ENCODE measurements at regions not wholly inside any gene's neighbourhood (a gene's known extent, or its start where the extent isn't known, plus 50 kb on each side); places are given as distances from the start of the nearest gene placed in this dataset.

- no peaks in the 10 kb centered on the region for H3K27me3 ChIP-seq (ENCODE audit: insufficient read depth, poor library complexity, severe bottlenecking)
- H3K4me3 ChIP-seq (replicated peaks; ENCODE audit: insufficient read depth, low read length), result no peak overlapping the region
- TF ChIP-seq SPI1 (IDR thresholded peaks at IDR 0.05; ENCODE audit: borderline replicate concordance, low read depth) (no peak), GABPA (IDR thresholded peaks at IDR 0.05; ENCODE audit: low read depth) (no peak)
- DNase-seq (ENCODE audit: low read depth in 1 of 2, low spot score in 1 of 2), result no peak
- no peak overlapping the region for H3K27ac ChIP-seq (replicated peaks)
Measured at GRCh38 chr3:128554465-128555097, 61.6 kb upstream of the GATA2 start.

GRCh38 chr3:128554100-128554464 lies 61.1 kb upstream of the GATA2 start:
- no peak overlapping the region for H3K4me3 ChIP-seq (replicated peaks; ENCODE audit: insufficient read depth, low read length)
- H3K27ac ChIP-seq (replicated peaks), result no peak overlapping the region
- H3K27me3 ChIP-seq (ENCODE audit: insufficient read depth, poor library complexity, severe bottlenecking), result no peaks in the 10 kb centered on the region
- no peak for DNase-seq (ENCODE audit: low read depth in 1 of 2, low spot score in 1 of 2)
- TF ChIP-seq CTCF (IDR thresholded peaks at IDR 0.05; ENCODE audit: insufficient read depth, low read length) (no peak), REST (IDR thresholded peaks at IDR 0.05; ENCODE audit: insufficient replicate concordance, low read depth) (no peak), SPI1 (IDR thresholded peaks at IDR 0.05; ENCODE audit: borderline replicate concordance, low read depth) (no peak), GABPA (IDR thresholded peaks at IDR 0.05; ENCODE audit: low read depth) (no peak), POLR2AphosphoS5 (IDR thresholded peaks at IDR 0.05; ENCODE audit: low read depth) (no peak)

- Histone ChIP-seq H3K27me3 (ENCODE audit: insufficient read depth, poor library complexity, severe bottlenecking) (no peaks in the 10 kb centered on the region), H3K27ac (replicated peaks) (no peak overlapping the region), H3K4me3 (replicated peaks; ENCODE audit: insufficient read depth, low read length) (no peak overlapping the region)
- DNase-seq (ENCODE audit: low read depth in 1 of 2, low spot score in 1 of 2), result no peak
- TF ChIP-seq POLR2AphosphoS5 (IDR thresholded peaks at IDR 0.05; ENCODE audit: low read depth), result no peak
- peak; percentile 70; the same call in 1 of the 2 replicates for TF ChIP-seq SPI1 (IDR thresholded peaks at IDR 0.05; ENCODE audit: borderline replicate concordance, low read depth)
Measured at GRCh38 chr3:128553560-128553959, 60.6 kb upstream of the GATA2 start.

GRCh38 chr3:128551867-128552266 lies 58.9 kb upstream of the GATA2 start:
- no peaks in the 10 kb centered on the region for H3K27me3 ChIP-seq (ENCODE audit: insufficient read depth, poor library complexity, severe bottlenecking)
- H3K4me3 ChIP-seq (replicated peaks; ENCODE audit: insufficient read depth, low read length), result no peak overlapping the region
- no peak for TF ChIP-seq REST (IDR thresholded peaks at IDR 0.05; ENCODE audit: insufficient replicate concordance, low read depth)
- no peak for TF ChIP-seq CTCF (IDR thresholded peaks at IDR 0.05; ENCODE audit: insufficient read depth, low read length)
- no peak for TF ChIP-seq GABPA (IDR thresholded peaks at IDR 0.05; ENCODE audit: low read depth)
- no peak for DNase-seq (ENCODE audit: low read depth in 1 of 2, low spot score in 1 of 2)
- H3K27ac ChIP-seq (replicated peaks), result no peak overlapping the region

GRCh38 chr3:128551451-128551850 lies 58.5 kb upstream of the GATA2 start:
- Histone ChIP-seq H3K27me3 (ENCODE audit: insufficient read depth, poor library complexity, severe bottlenecking) (no peaks in the 10 kb centered on the region), H3K4me3 (replicated peaks; ENCODE audit: insufficient read depth, low read length) (no peak overlapping the region), H3K27ac (replicated peaks) (no peak overlapping the region)
- TF ChIP-seq POLR2AphosphoS5 (IDR thresholded peaks at IDR 0.05; ENCODE audit: low read depth) (no peak), CTCF (IDR thresholded peaks at IDR 0.05; ENCODE audit: insufficient read depth, low read length) (no peak), SPI1 (IDR thresholded peaks at IDR 0.05; ENCODE audit: borderline replicate concordance, low read depth) (no peak), GABPA (IDR thresholded peaks at IDR 0.05; ENCODE audit: low read depth) (no peak)
- DNase-seq (ENCODE audit: low read depth in 1 of 2, low spot score in 1 of 2), result no peak

Data from HL-60 (cell line).